Activated CD4-positive, alpha-beta memory T cell treated with anti-CD3 and anti-CD28 coated beads for 36 hours (primary cell): ENCODE measurements at regions not wholly inside any gene's neighbourhood (a gene's known extent, or its start where the extent isn't known, plus 50 kb on each side); places are given as distances from the start of the nearest gene placed in this dataset.

Experiments used
- CTCF ChIA-PET: fragments of 350-600 bp; sonication (Branson Sonifier 250); formaldehyde crosslinking; loops from one replicate; lab custom pipeline; 2021; ENCODE audit warnings: antibody characterized with exemption, inconsistent platforms; lab: Charles Lee
- POLR2A ChIA-PET: fragments of 350-600 bp; sonication (Branson Sonifier 250); formaldehyde crosslinking; loops from one replicate; lab custom pipeline; 2021; ENCODE audit warnings: antibody characterized with exemption; lab: Charles Lee
- DNase-seq: peaks from one replicate; pipeline ENCODE4 v3.0.0-alpha.2; 2020
- H3K27ac Mint-ChIP-seq: one replicate; pipeline ENCODE4 v1.8.0; 2021; ENCODE audit warnings: mixed read lengths
- H3K27me3 Mint-ChIP-seq: one replicate; pipeline ENCODE4 v1.8.0; 2021; ENCODE audit warnings: mixed read lengths
- H3K36me3 Mint-ChIP-seq: one replicate; pipeline ENCODE4 v1.8.0; 2021; ENCODE audit warnings: mixed read lengths
- H3K4me1 Mint-ChIP-seq: one replicate; pipeline ENCODE4 v1.8.0; 2021; ENCODE audit warnings: low read depth, mixed read lengths
- H3K4me3 Mint-ChIP-seq: one replicate; pipeline ENCODE4 v1.8.0; 2021; ENCODE audit warnings: mild to moderate bottlenecking, mixed read lengths
- H3K9me3 Mint-ChIP-seq: one replicate; pipeline ENCODE4 v1.8.0; 2021; ENCODE audit warnings: mixed read lengths
- intact Hi-C: fragments of 100-400 bp; cut with micrococcal nuclease; formaldehyde crosslinking; loops from one replicate; pipeline ENCODE4 v1.15.1; 2023

GRCh38 chr5:8102714-8103113, 233.8 kb downstream of the MTRR start:
- ChIA-PET CTCF (no interaction called here), POLR2A (no interaction called here)
- Mint-ChIP-seq H3K9me3 (no peaks in the 10 kb centered on the region), H3K4me1 (no peaks in the 10 kb centered on the region), H3K27me3 (no peaks in the 10 kb centered on the region), H3K36me3 (no peaks in the 10 kb centered on the region), H3K4me3 (no peak overlapping the region), H3K27ac (no peak overlapping the region)
- no peak for DNase-seq
- intact Hi-C loops: no loop called here

- intact Hi-C loops: no loop called here
- no peaks in the 10 kb centered on the region for H3K36me3 Mint-ChIP-seq
- no peak for DNase-seq
- no peak overlapping the region for H3K27ac Mint-ChIP-seq
- no peaks in the 10 kb centered on the region for H3K4me1 Mint-ChIP-seq
- no peak overlapping the region for H3K4me3 Mint-ChIP-seq
- ChIA-PET POLR2A (no interaction called here), CTCF (no interaction called here)
- no peaks in the 10 kb centered on the region for H3K9me3 Mint-ChIP-seq
- H3K27me3 Mint-ChIP-seq: no peaks in the 10 kb centered on the region
Measured at GRCh38 chr5:8114597-8115266, 245.8 kb downstream of the MTRR start.

GRCh38 chr5:8123559-8123958, 254.6 kb downstream of the MTRR start:
- no peaks in the 10 kb centered on the region for H3K4me1 Mint-ChIP-seq
- CTCF ChIA-PET: no interaction called here
- no peaks in the 10 kb centered on the region for H3K9me3 Mint-ChIP-seq
- no peak overlapping the region for H3K27ac Mint-ChIP-seq
- H3K27me3 Mint-ChIP-seq: no peaks in the 10 kb centered on the region
- POLR2A ChIA-PET: no interaction called here
- no peaks in the 10 kb centered on the region for H3K36me3 Mint-ChIP-seq
- H3K4me3 Mint-ChIP-seq: no peak overlapping the region
- no peak for DNase-seq
- intact Hi-C loops: no loop called here

GRCh38 chr5:8134609-8135008, 265.7 kb downstream of the MTRR start:
- Mint-ChIP-seq H3K4me3 (no peak overlapping the region), H3K27ac (no peak overlapping the region), H3K4me1 (no peaks in the 10 kb centered on the region), H3K27me3 (no peaks in the 10 kb centered on the region), H3K9me3 (no peaks in the 10 kb centered on the region), H3K36me3 (no peaks in the 10 kb centered on the region)
- ChIA-PET POLR2A (no interaction called here), CTCF (no interaction called here)
- intact Hi-C loops: no loop called here
- DNase-seq: no peak

GRCh38 chr5:8135742-8136141, 266.8 kb downstream of the MTRR start:
- Mint-ChIP-seq H3K27me3 (no peaks in the 10 kb centered on the region), H3K4me1 (no peaks in the 10 kb centered on the region), H3K4me3 (no peak overlapping the region), H3K27ac (no peak overlapping the region), H3K9me3 (no peaks in the 10 kb centered on the region), H3K36me3 (no peaks in the 10 kb centered on the region)
- POLR2A ChIA-PET: no interaction called here
- DNase-seq: no peak
- CTCF ChIA-PET: no interaction called here
- intact Hi-C loops: no loop called here

- intact Hi-C loops: no loop called here
Measured at GRCh38 chr5:8136271-8136670, 267.3 kb downstream of the MTRR start.

GRCh38 chr5:8137941-8138550, 269.1 kb downstream of the MTRR start:
- Mint-ChIP-seq H3K27ac (no peak overlapping the region), H3K27me3 (no peaks in the 10 kb centered on the region), H3K4me1 (no peaks in the 10 kb centered on the region), H3K36me3 (no peaks in the 10 kb centered on the region), H3K4me3 (no peak overlapping the region), H3K9me3 (no peaks in the 10 kb centered on the region)
- intact Hi-C loops: no loop called here
- no peak for DNase-seq
- CTCF ChIA-PET: no interaction called here
- POLR2A ChIA-PET: no interaction called here

More at GRCh38 chr5:8136271-8136670, 267.3 kb downstream of the MTRR start:
- Mint-ChIP-seq H3K9me3 (no peaks in the 10 kb centered on the region), H3K4me3 (no peak overlapping the region), H3K27ac (no peak overlapping the region), H3K4me1 (no peaks in the 10 kb centered on the region), H3K27me3 (no peaks in the 10 kb centered on the region), H3K36me3 (no peaks in the 10 kb centered on the region)
- ChIA-PET POLR2A (no interaction called here), CTCF (no interaction called here)
- no peak for DNase-seq

GRCh38 chr5:8138884-8139283, 269.9 kb downstream of the MTRR start:
- Mint-ChIP-seq H3K4me1 (no peaks in the 10 kb centered on the region), H3K27me3 (no peaks in the 10 kb centered on the region), H3K36me3 (no peaks in the 10 kb centered on the region), H3K9me3 (no peaks in the 10 kb centered on the region), H3K27ac (no peak overlapping the region), H3K4me3 (no peak overlapping the region)
- intact Hi-C loops: no loop called here
- CTCF ChIA-PET: no interaction called here
- no peak for DNase-seq
- POLR2A ChIA-PET: no interaction called here

- DNase-seq: no peak
- POLR2A ChIA-PET: no interaction called here
- H3K27me3 Mint-ChIP-seq: no peaks in the 10 kb centered on the region
- H3K4me1 Mint-ChIP-seq: no peaks in the 10 kb centered on the region
- CTCF ChIA-PET: no interaction called here
- H3K27ac Mint-ChIP-seq: no peak overlapping the region
- H3K36me3 Mint-ChIP-seq: no peaks in the 10 kb centered on the region
- no peaks in the 10 kb centered on the region for H3K9me3 Mint-ChIP-seq
- H3K4me3 Mint-ChIP-seq: no peak overlapping the region
- intact Hi-C loops: no loop called here
Measured at GRCh38 chr5:8150791-8151190, 281.8 kb downstream of the MTRR start.

- no peak for DNase-seq
- intact Hi-C loops: no loop called here
Measured at GRCh38 chr5:8156706-8157105, 287.8 kb downstream of the MTRR start.

GRCh38 chr5:8157320-8157822, 288.4 kb downstream of the MTRR start:
- Mint-ChIP-seq H3K4me3 (no peak overlapping the region), H3K36me3 (no peaks in the 10 kb centered on the region), H3K9me3 (no peaks in the 10 kb centered on the region), H3K4me1 (no peaks in the 10 kb centered on the region), H3K27me3 (no peaks in the 10 kb centered on the region), H3K27ac (no peak overlapping the region)
- intact Hi-C loops: no loop called here
- ChIA-PET POLR2A (no interaction called here), CTCF (no interaction called here)
- DNase-seq: no peak

More at GRCh38 chr5:8156706-8157105, 287.8 kb downstream of the MTRR start:
- no peaks in the 10 kb centered on the region for H3K9me3 Mint-ChIP-seq
- no peak overlapping the region for H3K27ac Mint-ChIP-seq
- no peaks in the 10 kb centered on the region for H3K27me3 Mint-ChIP-seq
- CTCF ChIA-PET: no interaction called here
- no peaks in the 10 kb centered on the region for H3K4me1 Mint-ChIP-seq
- POLR2A ChIA-PET: no interaction called here
- H3K36me3 Mint-ChIP-seq: no peaks in the 10 kb centered on the region
- no peak overlapping the region for H3K4me3 Mint-ChIP-seq

- Mint-ChIP-seq H3K27me3 (peaks cover 2% of the 10 kb centered on the region), H3K36me3 (no peaks in the 10 kb centered on the region), H3K27ac (no peak overlapping the region), H3K9me3 (no peaks in the 10 kb centered on the region), H3K4me3 (no peak overlapping the region), H3K4me1 (no peaks in the 10 kb centered on the region)
- DNase-seq: no peak
- ChIA-PET CTCF (no interaction called here), POLR2A (no interaction called here)
- intact Hi-C loops: no loop called here
Measured at GRCh38 chr5:8176101-8176693, 307.2 kb downstream of the MTRR start.
